ENCODE measurements at regions not wholly inside any gene's neighbourhood (a gene's known extent, or its start where the extent isn't known, plus 50 kb on each side); places are given as distances from the start of the nearest gene placed in this dataset.

- FAIRE-seq, result no peak
Observed at GRCh38 chr2:217402144-217402543, 542.3 kb upstream of the TNP1 start.

DNA sequence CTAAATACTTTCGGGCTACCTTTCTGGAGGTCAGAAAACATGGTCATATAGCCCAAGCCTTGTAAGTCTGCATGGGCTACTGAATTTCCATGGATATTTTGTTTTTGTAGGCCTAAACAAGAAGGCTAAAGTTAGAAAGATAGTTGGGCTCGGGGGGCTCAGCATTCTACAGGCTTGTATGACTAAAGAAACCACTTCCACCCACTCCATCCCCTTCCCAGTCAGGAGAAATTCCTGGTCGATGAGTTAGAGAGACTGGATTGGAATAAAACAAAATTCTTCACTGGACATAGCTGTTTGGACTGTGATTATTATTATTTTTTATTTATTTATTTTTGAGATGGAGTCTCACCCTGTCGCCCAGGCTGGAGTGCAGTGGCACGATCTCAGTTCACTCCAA is 539.4 kb upstream of the TNP1 start:
- FAIRE-seq, result no peak

DNA sequence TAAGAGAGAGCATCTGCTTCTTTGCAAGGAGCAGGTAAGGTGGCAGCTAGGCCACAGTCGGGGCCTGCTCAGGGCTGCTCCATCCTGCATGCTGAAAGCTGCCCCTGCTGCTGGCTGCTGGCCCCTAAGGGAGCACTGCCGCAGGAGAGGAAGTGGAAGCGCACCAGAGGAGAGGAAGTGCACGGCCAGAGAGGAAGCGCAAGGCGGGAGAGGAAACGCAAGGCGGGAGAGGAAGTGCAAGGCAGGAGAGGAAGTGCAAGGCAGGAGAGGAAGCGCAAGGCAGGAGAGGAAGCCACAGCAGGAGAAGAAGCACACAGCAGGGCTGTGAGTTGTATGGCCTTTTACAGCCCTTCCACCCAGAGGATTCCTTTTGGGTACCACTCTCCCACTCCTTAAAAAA is 539.0 kb upstream of the TNP1 start:
- FAIRE-seq, result no peak

- no peak for FAIRE-seq
Observed at GRCh38 chr2:217398101-217398500, 538.2 kb upstream of the TNP1 start.

GRCh38 chr2:217396586-217396985 is 536.7 kb upstream of the TNP1 start:
- FAIRE-seq, result no peak

DNA sequence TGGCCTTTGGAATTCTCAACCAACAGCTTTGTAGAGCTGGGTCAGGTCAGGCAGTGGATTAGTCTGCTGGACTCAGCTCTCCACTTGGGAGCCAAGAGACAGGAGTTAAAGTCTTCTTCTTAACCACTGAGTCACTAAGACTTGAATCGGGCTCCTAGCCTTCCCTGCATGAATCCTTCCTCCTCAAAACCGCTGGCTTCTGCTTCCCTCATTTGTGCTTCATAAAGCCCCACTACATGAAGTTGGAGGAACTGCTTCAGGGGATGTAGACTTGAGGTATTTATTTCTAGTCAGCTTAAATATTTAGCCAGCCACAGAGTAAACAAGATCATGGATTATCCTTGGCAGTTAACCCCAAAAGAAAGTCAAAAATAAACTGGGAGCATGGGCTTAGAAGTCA is 536.3 kb upstream of the TNP1 start:
- FAIRE-seq, result no peak

DNA sequence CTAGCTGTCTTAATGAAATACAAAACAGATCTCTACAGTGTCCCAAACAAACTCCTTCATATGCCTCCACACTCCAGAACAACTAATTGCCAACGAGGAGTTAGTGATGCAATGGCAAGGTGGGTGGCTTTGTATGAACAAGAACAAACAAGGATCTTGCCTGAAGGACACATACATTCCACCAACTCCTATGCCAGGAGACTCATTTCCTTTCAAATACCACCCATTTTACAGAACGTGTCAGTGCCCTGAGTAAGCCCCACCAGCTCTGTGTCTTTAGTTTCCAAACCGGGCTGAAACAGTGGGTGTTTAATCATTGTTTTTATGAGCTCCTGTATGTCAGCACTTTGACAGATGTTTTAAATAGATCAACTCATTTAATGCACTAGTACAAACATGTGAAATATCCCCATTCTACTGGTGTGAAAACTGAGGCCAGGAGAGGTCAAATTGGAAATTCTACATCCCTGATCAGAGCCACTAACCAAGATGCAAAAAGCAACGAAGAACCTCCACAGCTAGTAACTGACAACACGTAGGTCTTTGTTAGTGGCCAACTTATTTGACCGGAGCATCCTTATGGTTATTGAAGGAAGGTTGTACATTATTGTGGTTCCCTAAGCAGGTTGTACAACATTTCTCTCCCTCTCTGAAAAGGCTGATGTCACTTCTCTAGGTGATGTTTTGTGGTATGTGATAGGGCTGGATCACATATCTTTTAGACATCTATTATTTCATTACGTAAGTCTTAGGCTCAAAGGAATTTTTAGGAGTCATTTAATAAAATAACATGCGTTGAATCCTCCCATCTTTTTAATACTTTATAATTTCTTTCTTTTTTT is 534.9 kb upstream of the TNP1 start:
- no peak for FAIRE-seq

GRCh38 chr2:217393585-217394032 is 533.7 kb upstream of the TNP1 start:
- FAIRE-seq, result no peak

DNA sequence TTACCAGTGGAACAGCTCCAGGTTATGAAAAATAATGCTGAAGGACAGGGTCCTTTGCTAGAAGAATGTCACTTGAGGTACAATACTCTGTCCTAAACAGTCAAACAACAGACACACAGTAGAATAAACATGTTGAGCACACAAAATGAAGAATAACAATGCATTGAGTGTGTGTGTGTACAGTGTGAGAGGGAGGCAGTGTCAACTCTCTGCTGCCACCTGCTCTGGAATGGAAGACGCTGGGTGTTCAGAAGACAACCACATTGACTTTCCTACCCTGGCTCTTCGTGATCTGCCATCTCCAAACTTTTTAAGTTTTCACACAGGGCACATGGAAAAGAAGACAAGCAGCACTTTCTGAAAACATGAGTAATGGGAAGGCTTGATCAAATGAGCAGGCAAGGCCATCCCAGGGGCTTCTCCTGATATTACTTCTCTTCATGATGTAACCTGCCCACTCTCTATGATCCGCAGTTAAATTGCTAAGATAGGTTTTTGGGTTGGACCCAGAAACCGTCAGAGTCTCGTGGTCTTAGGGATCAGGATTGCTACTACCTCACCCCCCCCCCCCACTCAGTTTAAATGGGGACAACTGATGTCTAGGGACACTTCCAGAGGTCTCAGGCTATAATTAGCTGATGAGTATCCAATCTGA is 533.2 kb upstream of the TNP1 start:
- FAIRE-seq, result no peak

GRCh38 chr2:217387776-217388387 is 528.0 kb upstream of the TNP1 start:
- FAIRE-seq, result no peak

- no peak for FAIRE-seq
Observed at GRCh38 chr2:217386041-217386440, 526.2 kb upstream of the TNP1 start.

GRCh38 chr2:217383620-217384019 is 523.8 kb upstream of the TNP1 start:
- no peak for FAIRE-seq

GRCh38 chr2:217382794-217383193 is 522.9 kb upstream of the TNP1 start:
- FAIRE-seq, result no peak

DNA sequence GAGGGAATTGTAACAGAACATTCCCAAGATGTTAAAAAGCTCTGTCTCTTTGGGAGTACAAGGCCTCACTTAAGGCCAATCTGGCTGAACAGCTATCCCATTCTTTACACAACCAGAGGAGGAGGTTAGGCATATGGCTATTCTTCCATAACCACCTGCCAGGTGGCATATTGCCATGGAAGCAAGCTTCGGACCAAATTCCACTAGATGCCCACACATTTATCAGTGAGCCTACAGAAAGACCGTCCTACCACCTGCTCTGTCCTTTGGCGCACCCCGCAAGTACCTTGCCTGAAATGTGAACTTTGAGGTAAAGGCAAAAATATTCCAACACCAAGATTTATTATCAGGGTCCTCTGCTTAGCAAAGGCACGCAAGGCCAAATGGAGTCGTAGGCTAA is 519.9 kb upstream of the TNP1 start:
- FAIRE-seq, result no peak

DNA sequence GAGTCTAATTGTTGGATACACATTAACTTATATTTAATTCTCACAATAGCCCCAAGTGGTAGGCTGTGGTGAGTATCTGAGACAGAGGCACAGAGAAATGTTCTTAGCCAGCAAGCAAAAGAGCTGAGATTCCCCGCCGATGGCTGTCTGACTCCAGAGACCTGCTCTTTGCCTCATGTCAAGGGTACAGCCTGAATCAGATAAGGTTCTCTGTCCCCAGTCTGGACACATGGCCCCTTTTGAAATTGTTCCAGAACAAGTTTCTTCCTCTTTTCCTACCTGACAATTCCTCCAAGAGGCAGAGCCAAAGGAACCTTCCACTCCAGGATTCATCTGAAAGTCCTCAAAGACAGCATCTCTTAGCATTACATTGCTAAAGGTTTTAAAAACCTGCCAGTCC is 512.9 kb upstream of the TNP1 start:
- no peak for FAIRE-seq

DNA sequence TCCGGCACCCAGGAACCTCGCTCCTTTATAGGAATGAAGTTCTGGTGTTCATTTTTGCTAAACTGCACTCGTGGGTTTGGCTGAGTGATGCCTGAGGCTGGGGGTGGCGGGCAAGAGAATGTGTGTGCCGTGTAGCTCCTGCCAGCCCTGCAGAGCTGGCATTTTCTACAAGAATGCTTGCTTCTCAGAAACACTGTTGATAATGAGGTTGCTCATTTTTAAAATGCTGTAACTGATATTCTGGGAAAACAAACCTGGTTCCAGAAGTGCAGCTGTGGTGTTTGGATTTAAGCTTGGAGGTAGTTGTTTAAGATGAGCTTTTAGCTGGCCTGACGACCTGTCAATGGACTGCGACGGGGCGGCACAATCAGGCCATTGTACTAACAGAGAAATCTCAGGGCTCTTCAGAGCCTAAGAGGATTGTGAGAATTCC is 511.9 kb upstream of the TNP1 start:
- FAIRE-seq, result no peak

- FAIRE-seq, result no peak
Observed at GRCh38 chr2:217370391-217370790, 510.5 kb upstream of the TNP1 start.

DNA sequence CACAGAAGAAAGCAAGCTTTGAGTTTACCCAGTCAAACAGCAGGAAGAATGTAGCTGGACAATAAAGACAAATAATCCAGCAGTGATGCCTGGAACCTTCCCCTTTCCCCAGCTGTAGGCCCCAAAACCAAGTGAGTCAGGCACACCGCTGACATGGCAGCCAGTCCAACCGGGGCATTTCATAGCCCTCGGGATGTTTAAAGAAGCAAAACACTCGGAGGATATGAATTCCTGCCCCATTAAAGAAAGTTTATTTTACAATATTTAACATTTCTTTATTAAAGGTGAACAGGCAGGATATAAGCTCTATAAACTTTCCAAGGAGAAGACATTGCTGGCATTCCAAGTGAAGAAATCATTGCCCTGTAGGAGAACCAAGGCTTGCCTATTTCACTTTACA is 507.6 kb upstream of the TNP1 start:
- FAIRE-seq, result no peak

- FAIRE-seq, result no peak
Observed at GRCh38 chr2:217366966-217367365, 507.1 kb upstream of the TNP1 start.

- FAIRE-seq, result no peak
Observed at GRCh38 chr2:217366266-217366895, 506.5 kb upstream of the TNP1 start.

- no peak for FAIRE-seq
Observed at GRCh38 chr2:217365656-217366055, 505.8 kb upstream of the TNP1 start.

DNA sequence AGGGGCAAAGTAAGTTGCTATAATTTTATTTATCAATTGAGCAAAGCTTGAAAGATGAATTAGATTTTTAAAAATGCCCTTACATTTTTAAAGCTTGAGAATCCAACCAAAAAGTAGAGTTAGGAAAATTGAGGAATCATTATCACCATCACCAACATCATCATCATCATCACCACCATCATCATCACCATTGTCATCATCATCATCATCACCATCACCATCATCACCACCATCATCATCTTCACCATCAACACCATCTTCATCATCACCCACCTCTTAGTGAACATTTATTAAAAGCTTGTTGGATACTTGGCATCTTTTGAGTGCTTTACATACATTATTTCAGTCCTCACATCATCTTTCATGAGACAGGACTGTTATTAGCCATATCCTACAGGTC is 504.4 kb upstream of the TNP1 start:
- FAIRE-seq, result no peak

DNA sequence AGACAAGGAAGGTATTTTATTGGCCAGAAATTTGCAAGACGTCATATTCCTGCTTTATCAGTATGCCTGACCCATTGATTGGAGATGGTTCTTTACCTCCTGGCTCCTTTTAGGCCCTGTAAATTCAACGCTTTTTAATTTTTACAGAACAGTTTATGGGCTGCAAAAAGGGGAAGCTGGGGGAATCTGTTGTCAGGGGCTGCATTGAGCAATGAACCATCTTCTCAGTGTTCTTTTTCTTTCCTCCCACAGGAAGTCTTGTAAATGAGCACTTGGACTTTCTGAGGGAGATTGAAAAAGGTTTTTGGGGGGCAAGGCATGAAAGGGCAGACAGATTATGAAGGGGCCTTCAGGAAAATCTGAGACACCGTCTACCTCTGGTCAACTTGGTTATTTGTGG is 503.6 kb upstream of the TNP1 start:
- no peak for FAIRE-seq

- no peak for FAIRE-seq
Observed at GRCh38 chr2:217362710-217363109, 502.8 kb upstream of the TNP1 start.
